Uterus (tissue), 2 donors: ENCODE measurements at regions not wholly inside any gene's neighbourhood (a gene's known extent, or its start where the extent isn't known, plus 50 kb on each side); places are given as distances from the start of the nearest gene placed in this dataset.

Source experiments
- POLR2A ChIP-seq, 2 donors: fragments of 450-650 bp; IDR thresholded peaks; one replicate each; pipeline ENCODE4 v1.6.1; 2016; ENCODE audit warnings: antibody characterized with exemption in 2 of 2, mild to moderate bottlenecking in 1 of 2, moderate library complexity in 1 of 2
- TF ChIP-seq, protein P1 (sequence below), 4 experiments: fragments of 200-600 bp in 2 of 4; fragments of 450-650 bp in 2 of 4; sonication (generic) in 2 of 4; IDR thresholded peaks; one replicate each; pipeline ENCODE4 v1.5.1; 2016 to 2019; ENCODE audit warnings: antibody characterized with exemption in 4 of 4, mild to moderate bottlenecking in 2 of 4, moderate library complexity in 1 of 4

DNA sequence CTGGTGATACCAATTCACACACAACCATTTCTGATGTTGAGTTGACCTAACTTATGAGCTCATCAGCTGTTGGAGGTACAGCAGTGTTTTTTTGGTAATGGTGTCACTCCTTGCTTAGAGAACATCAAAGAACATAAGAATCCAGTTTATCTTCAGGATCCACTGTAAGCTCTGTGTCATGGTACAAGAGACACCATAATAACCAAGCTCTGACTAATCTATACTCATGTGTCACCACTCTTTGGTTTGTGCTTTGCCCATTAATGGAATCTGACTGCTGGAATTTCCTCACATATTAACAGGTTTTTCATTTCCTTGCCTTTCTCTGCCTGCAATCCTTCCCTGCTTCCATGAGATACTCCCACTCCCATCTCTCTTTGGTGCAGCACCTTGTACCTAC lies 735.1 kb upstream of the LCORL start:
- TF ChIP-seq, protein P1, sequence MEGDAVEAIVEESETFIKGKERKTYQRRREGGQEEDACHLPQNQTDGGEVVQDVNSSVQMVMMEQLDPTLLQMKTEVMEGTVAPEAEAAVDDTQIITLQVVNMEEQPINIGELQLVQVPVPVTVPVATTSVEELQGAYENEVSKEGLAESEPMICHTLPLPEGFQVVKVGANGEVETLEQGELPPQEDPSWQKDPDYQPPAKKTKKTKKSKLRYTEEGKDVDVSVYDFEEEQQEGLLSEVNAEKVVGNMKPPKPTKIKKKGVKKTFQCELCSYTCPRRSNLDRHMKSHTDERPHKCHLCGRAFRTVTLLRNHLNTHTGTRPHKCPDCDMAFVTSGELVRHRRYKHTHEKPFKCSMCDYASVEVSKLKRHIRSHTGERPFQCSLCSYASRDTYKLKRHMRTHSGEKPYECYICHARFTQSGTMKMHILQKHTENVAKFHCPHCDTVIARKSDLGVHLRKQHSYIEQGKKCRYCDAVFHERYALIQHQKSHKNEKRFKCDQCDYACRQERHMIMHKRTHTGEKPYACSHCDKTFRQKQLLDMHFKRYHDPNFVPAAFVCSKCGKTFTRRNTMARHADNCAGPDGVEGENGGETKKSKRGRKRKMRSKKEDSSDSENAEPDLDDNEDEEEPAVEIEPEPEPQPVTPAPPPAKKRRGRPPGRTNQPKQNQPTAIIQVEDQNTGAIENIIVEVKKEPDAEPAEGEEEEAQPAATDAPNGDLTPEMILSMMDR (IDR thresholded peaks at IDR 0.05), result no peak
- TF ChIP-seq POLR2A (IDR thresholded peaks at IDR 0.05), result no peak
